Ishikawa (cell line): ENCODE measurements at regions not wholly inside any gene's neighbourhood (a gene's known extent, or its start where the extent isn't known, plus 50 kb on each side); places are given as distances from the start of the nearest gene placed in this dataset.

Experiments
- CEBPB ChIP-seq: IDR thresholded peaks from 2 replicates; pipeline ENCODE4 v1.6.1; 2012
- CREB1 ChIP-seq: IDR thresholded peaks from 2 replicates; pipeline ENCODE4 v1.6.1; 2012; ENCODE audit warnings: low read depth
- EGR1 ChIP-seq: IDR thresholded peaks from 2 replicates; pipeline ENCODE4 v1.6.1; 2012
- EP300 ChIP-seq: IDR thresholded peaks from 2 replicates; pipeline ENCODE4 v1.6.1; 2012; ENCODE audit warnings: borderline replicate concordance
- FOXM1 ChIP-seq: IDR thresholded peaks from 2 replicates; pipeline ENCODE4 v1.6.1; 2012; ENCODE audit warnings: low read depth, borderline replicate concordance
- MAX ChIP-seq: IDR thresholded peaks from 2 replicates; pipeline ENCODE4 v1.6.1; 2012
- NFIC ChIP-seq: IDR thresholded peaks from 2 replicates; pipeline ENCODE4 v1.6.1; 2012
- RAD21 ChIP-seq: IDR thresholded peaks from 2 replicates; pipeline ENCODE4 v1.6.1; 2012; ENCODE audit warnings: low read depth
- REST ChIP-seq: IDR thresholded peaks from 2 replicates; pipeline ENCODE4 v1.6.1; 2012; ENCODE audit warnings: low read depth, mild to moderate bottlenecking
- TAF1 ChIP-seq: IDR thresholded peaks from 2 replicates; pipeline ENCODE4 v1.6.1; 2012; ENCODE audit warnings: low read depth, mild to moderate bottlenecking
- TCF12 ChIP-seq: IDR thresholded peaks from 2 replicates; pipeline ENCODE4 v1.6.1; 2012; ENCODE audit warnings: low read depth
- TEAD4 ChIP-seq: IDR thresholded peaks from 2 replicates; pipeline ENCODE4 v1.6.1; 2012
- USF1 ChIP-seq: IDR thresholded peaks from 2 replicates; pipeline ENCODE4 v1.6.1; 2012
- YY1 ChIP-seq: IDR thresholded peaks from 2 replicates; pipeline ENCODE4 v1.6.1; 2012; ENCODE audit warnings: low read depth
- ZBTB7A ChIP-seq: IDR thresholded peaks from 2 replicates; pipeline ENCODE4 v1.6.1; 2012; ENCODE audit warnings: low read depth

GRCh38 chr1:157390651-157391050 is 161.7 kb downstream of the FCRL5 start:
- no peak for TF ChIP-seq ZBTB7A
- TF ChIP-seq MAX = no peak
- no peak for TF ChIP-seq REST
- TF ChIP-seq FOXM1 = no peak
- no peak for TF ChIP-seq TEAD4
- no peak for TF ChIP-seq TAF1

- no peak for TF ChIP-seq MAX
- no peak for TF ChIP-seq TEAD4
- no peak for TF ChIP-seq FOXM1
- no peak for TF ChIP-seq CREB1
- TF ChIP-seq USF1 = no peak
- no peak for TF ChIP-seq REST
- no peak for TF ChIP-seq ZBTB7A
- no peak for TF ChIP-seq EP300
- TF ChIP-seq EGR1 = no peak
- no peak for TF ChIP-seq CEBPB
- TF ChIP-seq TAF1 = no peak
- no peak for TF ChIP-seq TCF12
- TF ChIP-seq RAD21 = no peak
- TF ChIP-seq NFIC = no peak
- no peak for TF ChIP-seq YY1
Measured at GRCh38 chr1:157388057-157388456, 164.3 kb downstream of the FCRL5 start.

- TF ChIP-seq EP300 (no peak), TAF1 (no peak), USF1 (no peak), FOXM1 (no peak), RAD21 (no peak)
Measured at GRCh38 chr1:157384258-157384657, 168.1 kb downstream of the FCRL5 start.

GRCh38 chr1:157382351-157382750 is 170.0 kb downstream of the FCRL5 start:
- no peak for TF ChIP-seq NFIC
- TF ChIP-seq EP300 = no peak
- TF ChIP-seq RAD21 = no peak
- TF ChIP-seq FOXM1 = no peak
- no peak for TF ChIP-seq ZBTB7A
- TF ChIP-seq MAX = no peak

- no peak for TF ChIP-seq YY1
- TF ChIP-seq CEBPB = no peak
- no peak for TF ChIP-seq TAF1
Measured at GRCh38 chr1:157380523-157380922, 171.8 kb downstream of the FCRL5 start.

GRCh38 chr1:157377280-157377713 is 175.0 kb downstream of the FCRL5 start:
- peak; percentile 68 for TF ChIP-seq RAD21

- TF ChIP-seq USF1 (no peak), TCF12 (no peak), TAF1 (no peak), EGR1 (no peak), CREB1 (no peak), YY1 (no peak), CEBPB (no peak), NFIC (no peak), EP300 (no peak), REST (no peak), TEAD4 (no peak), FOXM1 (no peak), RAD21 (no peak), ZBTB7A (no peak), MAX (no peak)
Measured at GRCh38 chr1:157376681-157377080, 175.6 kb downstream of the FCRL5 start.
